ENCODE measurements at regions not wholly inside any gene's neighbourhood (a gene's known extent, or its start where the extent isn't known, plus 50 kb on each side); places are given as distances from the start of the nearest gene placed in this dataset.

DNA sequence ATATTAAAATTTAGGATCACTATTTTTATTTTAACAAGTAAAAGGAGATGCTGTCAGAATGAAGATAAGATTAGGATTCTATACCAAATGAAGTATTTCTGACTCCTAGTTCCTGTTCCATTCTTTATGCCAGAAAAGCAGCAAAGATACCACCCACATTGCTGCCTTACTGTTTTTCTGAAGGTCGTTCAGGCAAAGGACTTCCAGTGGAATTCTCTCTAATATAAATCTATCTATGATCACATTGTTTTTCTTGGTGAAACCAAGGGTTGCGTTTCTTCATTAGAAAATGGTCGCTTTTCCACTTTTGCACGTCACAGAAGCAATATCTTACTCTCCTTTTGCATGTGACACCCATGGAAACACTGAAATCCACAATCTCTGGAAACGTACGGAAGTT is 594.8 kb upstream of the ADGRL2 start:
- no peak for TF ChIP-seq CTCF (IDR thresholded peaks at IDR 0.05)
- Histone ChIP-seq H3K4me1 (peaks cover 0 to 5% (median 0%) of the 10 kb centered on the region in 9 donors), H3K36me3 (no peaks in the 10 kb centered on the region), H3K9me3 (no peaks in the 10 kb centered on the region), H3K27me3 (no peaks in the 10 kb centered on the region), H3K4me3 (no peak overlapping the region), H3K27ac (no peak overlapping the region)
- intact Hi-C loops (cut with DNase I), result no loop called here
- ATAC-seq, result no peak
- 60 to 69% methylated on average over 6 of the region's 6 CpGs for WGBS, 2 donors
- no peak for DNase-seq

DNA sequence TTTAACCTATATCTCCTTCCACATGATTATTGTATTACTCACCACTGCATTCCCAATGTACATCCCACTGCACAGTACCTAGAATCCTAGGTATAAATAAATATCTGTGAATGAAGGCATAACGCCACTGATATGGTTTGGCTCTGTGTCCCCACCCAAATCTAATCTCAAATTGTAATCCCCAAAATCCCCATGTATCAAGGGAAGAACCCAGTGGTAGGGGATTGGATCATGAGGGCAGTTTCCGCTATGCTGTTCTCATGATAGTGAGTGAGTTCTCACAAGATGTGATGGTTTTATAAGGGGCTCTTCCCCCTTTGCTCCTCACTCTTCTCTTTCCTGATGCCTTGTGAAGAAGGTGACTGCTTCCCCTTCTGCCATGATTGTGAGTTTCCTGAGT is 599.0 kb upstream of the ADGRL2 start:
- Histone ChIP-seq H3K27ac (no peak overlapping the region), H3K4me1 (no peaks in the 10 kb centered on the region), H3K4me3 (no peak overlapping the region), H3K9me3 (no peaks in the 10 kb centered on the region), H3K27me3 (no peaks in the 10 kb centered on the region), H3K36me3 (no peaks in the 10 kb centered on the region)
- intact Hi-C loops (cut with DNase I), result no loop called here
- no peak for TF ChIP-seq CTCF (IDR thresholded peaks at IDR 0.05)
- WGBS, 2 donors, result 93 to 94% methylated on average over 2 of the region's 2 CpGs
- ATAC-seq (no peak), DNase-seq (no peak)

DNA sequence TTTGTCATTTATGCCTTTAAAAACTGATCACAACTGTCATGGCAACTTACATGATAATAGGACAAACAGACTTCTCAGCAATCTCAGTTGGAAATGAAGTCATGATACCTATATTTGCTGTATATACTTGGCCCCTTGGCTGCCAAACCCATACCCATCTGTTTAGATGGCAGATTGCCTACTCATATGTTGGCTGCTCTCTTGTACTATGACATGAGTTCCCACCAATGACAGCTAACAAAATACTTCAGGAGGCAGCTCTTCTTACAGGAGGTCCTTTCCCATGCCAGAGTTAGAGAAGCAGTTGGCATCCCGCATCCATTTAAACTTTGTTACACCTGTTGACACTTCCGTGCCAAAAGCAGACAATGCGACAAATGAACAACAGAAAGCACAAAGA is 603.1 kb upstream of the ADGRL2 start:
- DNase-seq, result no peak
- Histone ChIP-seq H3K4me3 (no peak overlapping the region), H3K4me1 (no peaks in the 10 kb centered on the region), H3K36me3 (no peaks in the 10 kb centered on the region), H3K27ac (no peak overlapping the region), H3K27me3 (no peaks in the 10 kb centered on the region), H3K9me3 (peaks cover 0 to 6% (median 0%) of the 10 kb centered on the region in 11 donors)
- ATAC-seq, result no peak
- no peak for TF ChIP-seq CTCF (IDR thresholded peaks at IDR 0.05)
- 94 to 98% methylated on average over 3 of the region's 3 CpGs for WGBS, 2 donors
- intact Hi-C loops (cut with DNase I), result no loop called here

DNA sequence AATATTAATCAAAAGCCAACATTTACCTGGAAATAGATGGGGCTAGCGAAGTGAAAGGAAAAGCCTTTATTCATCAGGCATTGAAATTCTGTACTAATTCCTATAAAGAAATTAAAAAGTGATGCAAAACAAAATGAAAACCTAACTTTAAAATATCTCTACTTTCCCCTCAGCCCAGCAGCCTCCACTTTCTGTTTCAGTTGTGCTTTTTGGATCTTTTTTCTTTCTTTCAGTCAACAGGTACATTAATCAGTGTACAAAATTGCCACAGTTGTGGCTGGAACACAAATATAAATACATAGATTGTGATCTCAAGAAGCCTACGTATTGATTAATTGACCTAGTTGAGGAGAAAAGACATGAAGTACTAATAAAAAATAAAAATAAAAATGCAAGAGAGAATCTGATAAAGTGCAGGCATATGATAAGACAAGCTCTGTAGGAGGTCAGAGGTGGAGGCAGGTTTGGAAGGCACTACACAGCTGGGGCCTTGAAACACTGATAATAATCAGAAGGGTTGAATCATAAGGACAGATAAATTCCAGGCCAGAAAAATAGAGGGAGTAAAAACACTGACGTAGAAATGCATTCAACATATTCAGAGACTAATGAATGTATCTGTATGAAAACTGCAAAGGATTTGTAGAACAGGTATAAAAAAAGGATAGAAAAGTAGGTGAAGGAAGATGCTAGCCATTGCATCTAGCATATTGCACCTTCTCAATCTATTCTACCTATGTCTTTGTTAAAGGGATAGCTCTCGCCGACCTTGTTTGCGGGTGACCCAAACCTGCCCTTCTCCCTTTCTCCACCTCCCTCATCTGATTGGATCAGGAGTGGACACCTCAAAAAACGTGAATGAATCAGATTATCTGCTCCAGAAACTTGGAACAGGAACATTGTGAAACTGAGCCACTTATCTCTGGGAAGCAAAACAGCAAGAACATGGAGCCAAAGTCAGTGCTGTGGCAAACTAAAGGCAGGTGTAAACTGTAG is 607.8 kb upstream of the ADGRL2 start:
- intact Hi-C loops (cut with DNase I), result no loop called here
- WGBS, 2 donors, result 79 to 83% methylated on average over 7 of the region's 7 CpGs
- TF ChIP-seq CTCF (IDR thresholded peaks at IDR 0.05), result no peak
- Histone ChIP-seq H3K4me1 (no peaks in the 10 kb centered on the region), H3K36me3 (no peaks in the 10 kb centered on the region), H3K9me3 (peaks cover 0 to 6% (median 0%) of the 10 kb centered on the region in 11 donors), H3K4me3 (no peak overlapping the region), H3K27ac (no peak overlapping the region), H3K27me3 (no peaks in the 10 kb centered on the region)
- ATAC-seq, result no peak
- no peak for DNase-seq
